HG02840 (cell line): ENCODE measurements at regions not wholly inside any gene's neighbourhood (a gene's known extent, or its start where the extent isn't known, plus 50 kb on each side); places are given as distances from the start of the nearest gene placed in this dataset.

Experiments used
- ATAC-seq: cut with Tn5 transposase; IDR thresholded peaks from one replicate; pipeline ENCODE4 v1.9.1; 2021; ENCODE audit warnings: mild to moderate bottlenecking, moderate library complexity, moderate number of reproducible peaks; ENCODE audit not compliant: unreplicated experiment, low FRiP score

DNA sequence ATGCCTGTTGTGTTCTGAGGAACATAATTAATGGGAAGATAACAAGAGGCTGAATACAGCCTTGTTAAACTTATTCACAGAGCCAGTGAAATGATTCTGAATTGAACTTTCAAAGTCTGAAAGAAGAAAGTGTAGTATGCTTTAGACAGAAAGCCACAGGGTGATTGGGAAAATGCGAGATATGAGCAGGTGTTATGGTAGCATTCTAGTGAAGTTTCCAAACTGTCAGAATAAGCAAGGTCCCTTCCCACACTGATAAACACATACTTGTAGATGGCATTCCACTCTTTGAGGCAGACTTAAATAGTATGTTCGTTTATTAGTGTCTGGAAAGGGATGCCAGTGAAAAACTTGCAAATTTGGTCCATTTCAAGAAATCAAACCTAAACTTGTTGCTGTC lies 70.5 kb upstream of the ITPRID2 start:
- no peak for ATAC-seq

- no peak for ATAC-seq
Measured at GRCh38 chr2:181822097-181822496, 69.4 kb upstream of the ITPRID2 start.

GRCh38 chr2:181823405-181823804 lies 68.1 kb upstream of the ITPRID2 start:
- no peak for ATAC-seq

DNA sequence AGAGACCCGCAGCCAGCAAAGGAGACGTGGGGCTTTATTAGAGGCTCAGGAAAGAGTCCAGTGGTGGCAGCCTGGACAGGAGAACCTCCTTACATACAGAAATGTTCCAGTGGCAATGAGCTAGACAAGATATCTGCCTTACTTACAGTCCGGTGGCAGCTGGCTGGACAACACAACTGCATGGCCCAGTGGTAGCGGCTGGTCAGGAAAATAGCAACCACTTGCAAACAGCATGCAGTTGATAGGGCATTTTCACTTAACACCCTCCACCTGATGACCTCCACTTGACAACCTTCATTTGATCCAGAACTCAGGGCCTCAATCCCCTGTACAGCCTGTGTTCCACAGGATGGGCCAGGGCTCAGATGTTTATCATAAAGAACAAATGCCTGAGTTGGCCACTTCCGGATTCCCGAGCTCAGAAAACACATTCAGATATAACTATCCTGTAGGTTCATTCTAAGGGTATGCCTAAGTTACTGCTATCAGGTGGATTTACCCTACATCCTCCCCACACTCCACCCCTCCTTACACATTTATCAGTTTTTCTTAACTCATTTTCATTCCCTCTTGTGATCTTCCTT lies 63.3 kb upstream of the ITPRID2 start:
- ATAC-seq = no peak

GRCh38 chr2:181829230-181829629 lies 62.3 kb upstream of the ITPRID2 start:
- ATAC-seq = no peak

GRCh38 chr2:181832015-181832414 lies 59.5 kb upstream of the ITPRID2 start:
- no peak for ATAC-seq

GRCh38 chr2:181836583-181836982 lies 54.9 kb upstream of the ITPRID2 start:
- ATAC-seq = peak; percentile 63

DNA sequence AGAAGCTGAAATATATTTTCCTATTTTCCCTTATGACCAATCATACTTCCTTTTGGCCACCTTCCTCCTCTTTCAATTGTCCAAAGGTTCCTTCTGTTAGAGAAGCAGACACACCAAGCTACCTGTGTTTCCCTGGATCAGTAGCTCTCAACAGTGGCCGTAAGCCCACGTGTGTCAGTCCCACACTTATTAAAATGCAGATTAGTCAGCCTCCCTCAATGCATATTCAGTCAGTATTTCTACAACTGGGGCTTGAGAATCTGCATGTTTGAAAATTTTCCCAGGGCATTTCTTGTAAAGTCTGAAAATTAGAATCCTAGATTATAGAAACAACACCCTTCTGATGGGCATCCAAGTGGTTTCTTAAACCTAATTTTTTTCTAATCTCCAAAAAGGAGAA lies 54.0 kb upstream of the ITPRID2 start:
- no peak for ATAC-seq

DNA sequence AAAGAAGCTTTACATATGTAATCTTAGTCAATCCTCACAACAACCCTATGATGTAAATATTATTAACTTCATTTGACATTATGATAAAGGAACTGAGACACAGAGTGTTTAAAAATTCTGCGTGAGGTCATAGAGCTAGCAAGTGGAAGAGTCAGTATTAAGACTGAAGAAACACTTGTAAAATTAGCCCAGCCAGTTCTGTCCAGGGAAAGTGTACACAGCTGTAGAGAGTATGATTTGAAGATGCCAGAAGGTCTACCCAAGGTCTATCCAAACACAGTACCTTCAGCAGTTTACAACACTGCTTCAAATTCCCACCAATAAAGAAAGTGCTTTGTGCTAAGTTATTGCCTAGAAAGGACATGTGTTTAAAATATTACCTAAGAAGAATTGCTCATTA lies 51.7 kb upstream of the ITPRID2 start:
- ATAC-seq = no peak

GRCh38 chr2:181841079-181841478 lies 50.5 kb upstream of the ITPRID2 start:
- no peak for ATAC-seq
